HCT116 (cell line): ENCODE measurements at regions not wholly inside any gene's neighbourhood (a gene's known extent, or its start where the extent isn't known, plus 50 kb on each side); places are given as distances from the start of the nearest gene placed in this dataset.

ENCODE experiments used
- ATAC-seq: fragments of 200-7000 bp; cut with Tn5 transposase; 2 replicates; pipeline ENCODE4 v1.9.1; 2020; ENCODE audit warnings: mild to moderate bottlenecking, moderate library complexity
- BruUV-seq: library from RNA; stranded (reverse); fragments of 400-500 nt; replicated peaks from 2 replicates; lab custom pipeline; 2021; lab: Mats Ljungman, UMichigan
- CTCF ChIA-PET: fragments of 300-600 bp; sonication (Branson Sonifier 250); formaldehyde crosslinking; loops from one replicate; lab custom pipeline; 2021; ENCODE audit warnings: antibody characterized with exemption; lab: Charles Lee
- POLR2A ChIA-PET: fragments of 300-600, 350-600 bp; sonication (Branson Sonifier 250); formaldehyde crosslinking; loops from one replicate; lab custom pipeline; 2021; ENCODE audit warnings: antibody characterized with exemption; lab: Charles Lee
- RAD21 ChIA-PET, 2 experiments: fragments of 300-600 bp; sonication (Branson Sonifier 250); formaldehyde crosslinking; loops; one replicate each; lab custom pipeline; 2023; ENCODE audit warnings: low total read pairs in 2 of 2; ENCODE audit not compliant: uncharacterized antibody in 2 of 2, unreplicated experiment in 2 of 2, low non-redundant PET in 1 of 2; lab: Charles Lee
- DNase-seq: peaks from one replicate; pipeline ENCODE4 v3.0.0-alpha.2; 2010; ENCODE audit warnings: low read depth, low spot score
- H2AFZ ChIP-seq: fragments of 200-600 bp; shearing (Covaris generic), sonication (generic); 2 replicates; pipeline ENCODE4 v1.6.1; 2017; ENCODE audit warnings: low read depth, mixed run types, mixed read lengths, antibody characterized with exemption, low read length; ENCODE audit not compliant: poor library complexity, severe bottlenecking
- H3K27ac ChIP-seq: 2 replicates; pipeline ENCODE4 v1.5.1; 2012; ENCODE audit warnings: low read depth, low read length
- H3K27me3 ChIP-seq: fragments of 200-600 bp; sonication (generic); 2 replicates; pipeline ENCODE4 v1.6.1; 2016; ENCODE audit warnings: mixed run types, low read length, mixed read lengths; ENCODE audit not compliant: insufficient read depth
- H3K36me3 ChIP-seq, 2 experiments: fragments of 200-500 bp in 1 of 2; fragments of 200-600 bp in 1 of 2; sonication (Bioruptor generic) in 1 of 2; sonication (generic) in 1 of 2; 2 replicates each; pipeline versions ENCODE4 v1.5.1 to v1.6.1; 2014 to 2016; ENCODE audit warnings: low read length in 2 of 2, inconsistent platforms in 1 of 2, mixed read lengths in 1 of 2, mixed run types in 1 of 2; ENCODE audit not compliant: insufficient read depth in 2 of 2, control insufficient read depth in 1 of 2
- H3K4me1 ChIP-seq, 2 experiments: fragments of 200-600 bp in 1 of 2; sonication (generic) in 1 of 2; 2 replicates each; pipeline versions ENCODE4 v1.5.1 to v1.6.1; 2012 to 2017; ENCODE audit warnings: low read length in 2 of 2, inconsistent platforms in 1 of 2, mild to moderate bottlenecking in 1 of 2, mixed read lengths in 1 of 2, mixed run types in 1 of 2, moderate library complexity in 1 of 2; ENCODE audit not compliant: insufficient read depth in 2 of 2, control insufficient read depth in 1 of 2
- H3K4me2 ChIP-seq: fragments of 200-600 bp; sonication (generic); 2 replicates; pipeline ENCODE4 v1.6.1; 2017; ENCODE audit warnings: mixed run types, low read length, mixed read lengths
- H3K4me3 ChIP-seq, 2 experiments: fragments of 200-600 bp in 1 of 2; sonication (generic) in 1 of 2; replicated peaks in 1 of 2; 2 replicates each; pipeline ENCODE4 v1.5.1; 2011 to 2016; ENCODE audit warnings: low read length in 2 of 2, control low read depth in 1 of 2, low read depth in 1 of 2, mild to moderate bottlenecking in 1 of 2, mixed read lengths in 1 of 2, mixed run types in 1 of 2
- H3K79me2 ChIP-seq: fragments of 200-600 bp; sonication (generic); 2 replicates; pipeline ENCODE4 v1.6.1; 2017; ENCODE audit warnings: mild to moderate bottlenecking, mixed run types, low read length, moderate library complexity, mixed read lengths; ENCODE audit not compliant: insufficient read depth
- H3K9ac ChIP-seq: fragments of 200-600 bp; sonication (generic); 2 replicates; pipeline ENCODE4 v1.6.1; 2016; ENCODE audit warnings: low read length, mixed read lengths
- H3K9me2 ChIP-seq: fragments of 200-600 bp; sonication (generic), shearing (Covaris generic); 2 replicates; pipeline ENCODE4 v1.6.1; 2017; ENCODE audit warnings: mixed run types, mild to moderate bottlenecking, moderate library complexity; ENCODE audit not compliant: insufficient read depth
- H3K9me3 ChIP-seq, 2 experiments: fragments of 200-500 bp in 1 of 2; fragments of 200-600 bp in 1 of 2; sonication (Bioruptor generic) in 1 of 2; sonication (generic) in 1 of 2; 2 replicates each; pipeline ENCODE4 v1.6.1; 2014 to 2017; ENCODE audit warnings: low read length in 2 of 2, mixed read lengths in 2 of 2, inconsistent platforms in 1 of 2, low read depth in 1 of 2, mild to moderate bottlenecking in 1 of 2, mixed run types in 1 of 2, moderate library complexity in 1 of 2; ENCODE audit not compliant: control insufficient read depth in 1 of 2, insufficient read depth in 1 of 2
- H4K20me1 ChIP-seq: fragments of 200-600 bp; sonication (generic), shearing (Covaris generic); 2 replicates; pipeline ENCODE4 v1.6.1; 2017; ENCODE audit warnings: mixed run types, mild to moderate bottlenecking, moderate library complexity; ENCODE audit not compliant: insufficient read depth
- EZH2 ChIP-seq: fragments of 200-600 bp; sonication (generic); IDR thresholded peaks from 2 replicates; pipeline ENCODE4 v1.6.1; 2017; ENCODE audit warnings: antibody characterized with exemption, mixed run types
- EZH2phosphoT487 ChIP-seq: fragments of 200-600 bp; IDR thresholded peaks from 2 replicates; pipeline ENCODE4 v1.6.1; 2018; ENCODE audit warnings: antibody characterized with exemption, borderline replicate concordance
- POLR2A ChIP-seq: IDR thresholded peaks from 2 replicates; pipeline ENCODE4 v1.7.0; 2011; ENCODE audit warnings: borderline replicate concordance; ENCODE audit not compliant: insufficient read depth, insufficient read length; ENCODE audit errors: extremely low read depth
- POLR2AphosphoS5 ChIP-seq: IDR thresholded peaks from 2 replicates; pipeline ENCODE4 v1.6.1; 2011; ENCODE audit warnings: mild to moderate bottlenecking, low read depth, low read length, moderate library complexity
- SIN3A ChIP-seq: IDR thresholded peaks from 2 replicates; pipeline ENCODE4 v1.6.1; 2012; ENCODE audit warnings: low read depth
- TCF7L2 ChIP-seq: IDR thresholded peaks from 2 replicates; pipeline ENCODE4 v1.7.0; 2011; ENCODE audit warnings: borderline replicate concordance, inconsistent platforms; ENCODE audit not compliant: insufficient read depth, insufficient read length; ENCODE audit errors: extremely low read depth
- YY1 ChIP-seq: IDR thresholded peaks from 2 replicates; pipeline ENCODE4 v1.6.1; 2011; ENCODE audit warnings: low read length, low read depth, moderate library complexity, mild to moderate bottlenecking; ENCODE audit not compliant: insufficient replicate concordance; ENCODE audit errors: extremely low read depth
- intact Hi-C: fragments of 100-400 bp; cut with micrococcal nuclease; formaldehyde crosslinking; loops from 2 replicates; pipeline ENCODE4 v1.10.0; 2022
- TF ChIP-seq, protein P1 (sequence below): IDR thresholded peaks from 2 replicates; pipeline ENCODE4 v1.6.1; 2012; ENCODE audit warnings: low read depth

DNA sequence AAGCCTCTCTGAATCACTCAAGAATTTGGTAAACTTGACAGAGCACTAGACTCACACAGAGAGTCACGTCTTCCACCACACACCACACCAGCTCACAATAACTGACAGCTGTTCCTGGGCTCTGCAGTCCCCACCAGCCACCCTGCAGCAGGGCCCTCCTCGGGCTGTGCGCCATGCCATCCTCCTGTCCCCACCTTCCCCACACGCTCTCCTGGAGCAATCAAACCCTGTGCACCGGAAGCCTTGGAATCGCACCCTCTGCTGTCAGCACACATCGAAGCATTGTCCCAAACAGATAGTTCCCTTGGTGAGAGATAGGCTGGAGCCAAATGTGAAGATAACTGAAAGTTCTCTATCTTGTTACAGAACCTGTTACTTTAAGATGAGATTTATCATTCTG lies 191.0 kb downstream of the TBXT start:
- Histone ChIP-seq H4K20me1 (no peaks in the 10 kb centered on the region), H3K36me3 (no peaks in the 10 kb centered on the region), H3K4me3 (no peak overlapping the region), H3K9me2 (no peaks in the 10 kb centered on the region), H2AFZ (no peak overlapping the region), H3K27ac (no peak overlapping the region), H3K4me2 (no peak overlapping the region), H3K4me1 (no peaks in the 10 kb centered on the region), H3K27me3 (no peaks in the 10 kb centered on the region), H3K9ac (no peak overlapping the region), H3K9me3 (no peaks in the 10 kb centered on the region), H3K79me2 (no peaks in the 10 kb centered on the region)
- TF ChIP-seq EZH2 = no peak
- TF ChIP-seq POLR2A = no peak
- TF ChIP-seq YY1 = no peak
- TF ChIP-seq TCF7L2 = no peak
- TF ChIP-seq SIN3A = no peak
- TF ChIP-seq, protein P1, sequence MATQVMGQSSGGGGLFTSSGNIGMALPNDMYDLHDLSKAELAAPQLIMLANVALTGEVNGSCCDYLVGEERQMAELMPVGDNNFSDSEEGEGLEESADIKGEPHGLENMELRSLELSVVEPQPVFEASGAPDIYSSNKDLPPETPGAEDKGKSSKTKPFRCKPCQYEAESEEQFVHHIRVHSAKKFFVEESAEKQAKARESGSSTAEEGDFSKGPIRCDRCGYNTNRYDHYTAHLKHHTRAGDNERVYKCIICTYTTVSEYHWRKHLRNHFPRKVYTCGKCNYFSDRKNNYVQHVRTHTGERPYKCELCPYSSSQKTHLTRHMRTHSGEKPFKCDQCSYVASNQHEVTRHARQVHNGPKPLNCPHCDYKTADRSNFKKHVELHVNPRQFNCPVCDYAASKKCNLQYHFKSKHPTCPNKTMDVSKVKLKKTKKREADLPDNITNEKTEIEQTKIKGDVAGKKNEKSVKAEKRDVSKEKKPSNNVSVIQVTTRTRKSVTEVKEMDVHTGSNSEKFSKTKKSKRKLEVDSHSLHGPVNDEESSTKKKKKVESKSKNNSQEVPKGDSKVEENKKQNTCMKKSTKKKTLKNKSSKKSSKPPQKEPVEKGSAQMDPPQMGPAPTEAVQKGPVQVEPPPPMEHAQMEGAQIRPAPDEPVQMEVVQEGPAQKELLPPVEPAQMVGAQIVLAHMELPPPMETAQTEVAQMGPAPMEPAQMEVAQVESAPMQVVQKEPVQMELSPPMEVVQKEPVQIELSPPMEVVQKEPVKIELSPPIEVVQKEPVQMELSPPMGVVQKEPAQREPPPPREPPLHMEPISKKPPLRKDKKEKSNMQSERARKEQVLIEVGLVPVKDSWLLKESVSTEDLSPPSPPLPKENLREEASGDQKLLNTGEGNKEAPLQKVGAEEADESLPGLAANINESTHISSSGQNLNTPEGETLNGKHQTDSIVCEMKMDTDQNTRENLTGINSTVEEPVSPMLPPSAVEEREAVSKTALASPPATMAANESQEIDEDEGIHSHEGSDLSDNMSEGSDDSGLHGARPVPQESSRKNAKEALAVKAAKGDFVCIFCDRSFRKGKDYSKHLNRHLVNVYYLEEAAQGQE = no peak
- TF ChIP-seq EZH2phosphoT487 = no peak
- TF ChIP-seq POLR2AphosphoS5 = no peak
- POLR2A ChIA-PET = no interaction called here
- no TSS peak for BruUV-seq
- DNase-seq (no peak), ATAC-seq (no peak)
- intact Hi-C loops = no loop called here
- RAD21 ChIA-PET = no interaction called here
- CTCF ChIA-PET = no interaction called here
